ENCODE measurements at regions not wholly inside any gene's neighbourhood (a gene's known extent, or its start where the extent isn't known, plus 50 kb on each side); places are given as distances from the start of the nearest gene placed in this dataset.

GRCh38 chr3:10615715-10616114 is 110.3 kb upstream of the ATP2B2 start:
- DNase-seq (ENCODE audit: low spot score), result no peak
- Histone ChIP-seq H3K27ac (ENCODE audit: low read depth) (no peak overlapping the region), H4K20me1 (replicated peaks; ENCODE audit: insufficient read depth) (no peaks in the 10 kb centered on the region), H3K4me2 (no peak overlapping the region), H3K79me2 (replicated peaks; ENCODE audit: insufficient read depth) (no peaks in the 10 kb centered on the region), H3K4me3 (no peak overlapping the region), H3K4me1 (ENCODE audit: insufficient read depth) (no peaks in the 10 kb centered on the region), H3K36me3 (ENCODE audit: insufficient read depth) (no peaks in the 10 kb centered on the region), H3K27me3 (ENCODE audit: insufficient read depth) (no peaks in the 10 kb centered on the region), H2AFZ (no peak overlapping the region), H3K9me2 (ENCODE audit: insufficient read depth) (no peaks in the 10 kb centered on the region), H3F3A (replicated peaks; ENCODE audit: low read depth) (no peaks in the 10 kb centered on the region)
- peaks cover 23% of the 10 kb centered on the region for H3K36me3 Mint-ChIP-seq (ENCODE audit: low read depth)
- H3K27ac Mint-ChIP-seq, result no peak overlapping the region
- H3K27me3 Mint-ChIP-seq (ENCODE audit: insufficient read depth, low read depth, poor library complexity), result peaks cover 5% of the 10 kb centered on the region
- H3K4me3 Mint-ChIP-seq, result no peak overlapping the region
- H3K4me1 Mint-ChIP-seq, result 0 out of 3 replicates have a peak, but pooled peaks cover 2% of the 10 kb centered on the region
- H3K9me3 Mint-ChIP-seq, result peaks cover 38% of the 10 kb centered on the region
- ATAC-seq, result no peak
- TF ChIP-seq ZNF114 (CRISPR knock-in tag; IDR thresholded peaks at IDR 0.05) (no peak), ZNF331 (CRISPR knock-in tag; IDR thresholded peaks at IDR 0.05; ENCODE audit: low read depth) (peak; percentile 64)

- no peak for ATAC-seq
These were observed 110.9 kb upstream of the ATP2B2 start for GRCh38 chr3:10616321-10616720.

More at GRCh38 chr3:10616321-10616720, 110.9 kb upstream of the ATP2B2 start:
- H3K27ac Mint-ChIP-seq, result no peak overlapping the region
- Histone ChIP-seq H3K4me3 (no peak overlapping the region), H4K20me1 (replicated peaks; ENCODE audit: insufficient read depth) (no peaks in the 10 kb centered on the region), H3K27me3 (ENCODE audit: insufficient read depth) (no peaks in the 10 kb centered on the region), H3F3A (replicated peaks; ENCODE audit: low read depth) (no peaks in the 10 kb centered on the region), H3K36me3 (ENCODE audit: insufficient read depth) (no peaks in the 10 kb centered on the region), H3K4me2 (no peak overlapping the region), H3K9me2 (ENCODE audit: insufficient read depth) (no peaks in the 10 kb centered on the region), H3K27ac (ENCODE audit: low read depth) (no peak overlapping the region), H2AFZ (no peak overlapping the region), H3K79me2 (replicated peaks; ENCODE audit: insufficient read depth) (no peaks in the 10 kb centered on the region), H3K4me1 (ENCODE audit: insufficient read depth) (no peaks in the 10 kb centered on the region)
- no peak overlapping the region for H3K4me3 Mint-ChIP-seq
- peaks cover 5% of the 10 kb centered on the region for H3K27me3 Mint-ChIP-seq (ENCODE audit: insufficient read depth, low read depth, poor library complexity)
- TF ChIP-seq ZNF462 (CRISPR knock-in tag; IDR thresholded peaks at IDR 0.05) (no peak), CREB1 (CRISPR knock-in tag; IDR thresholded peaks at IDR 0.05; ENCODE audit: low read depth) (no peak), CTCF (conservative IDR thresholded peaks at IDR 0.05; ENCODE audit: low read depth in 2 of 2) (no peak), EZH2 (IDR thresholded peaks at IDR 0.05; ENCODE audit: low read depth, unreplicated experiment) (no peak), EZH2phosphoT487 (IDR thresholded peaks at IDR 0.05; ENCODE audit: unreplicated experiment) (no peak), NANOG (IDR thresholded peaks at IDR 0.05; ENCODE audit: borderline replicate concordance) (no peak), REST (IDR thresholded peaks at IDR 0.05; ENCODE audit: unreplicated experiment) (no peak), POLR2AphosphoS5 (IDR thresholded peaks at IDR 0.05; ENCODE audit: low read depth) (no peak), ZNF331 (CRISPR knock-in tag; IDR thresholded peaks at IDR 0.05; ENCODE audit: low read depth) (no peak)
- DNase-seq (ENCODE audit: low spot score), result no peak
- H3K9me3 Mint-ChIP-seq, result peaks cover 38% of the 10 kb centered on the region
- peaks cover 23% of the 10 kb centered on the region for H3K36me3 Mint-ChIP-seq (ENCODE audit: low read depth)
- 0 out of 3 replicates have a peak, but pooled peaks cover 2% of the 10 kb centered on the region for H3K4me1 Mint-ChIP-seq
